ENCODE measurements at regions not wholly inside any gene's neighbourhood (a gene's known extent, or its start where the extent isn't known, plus 50 kb on each side); places are given as distances from the start of the nearest gene placed in this dataset.

DNA sequence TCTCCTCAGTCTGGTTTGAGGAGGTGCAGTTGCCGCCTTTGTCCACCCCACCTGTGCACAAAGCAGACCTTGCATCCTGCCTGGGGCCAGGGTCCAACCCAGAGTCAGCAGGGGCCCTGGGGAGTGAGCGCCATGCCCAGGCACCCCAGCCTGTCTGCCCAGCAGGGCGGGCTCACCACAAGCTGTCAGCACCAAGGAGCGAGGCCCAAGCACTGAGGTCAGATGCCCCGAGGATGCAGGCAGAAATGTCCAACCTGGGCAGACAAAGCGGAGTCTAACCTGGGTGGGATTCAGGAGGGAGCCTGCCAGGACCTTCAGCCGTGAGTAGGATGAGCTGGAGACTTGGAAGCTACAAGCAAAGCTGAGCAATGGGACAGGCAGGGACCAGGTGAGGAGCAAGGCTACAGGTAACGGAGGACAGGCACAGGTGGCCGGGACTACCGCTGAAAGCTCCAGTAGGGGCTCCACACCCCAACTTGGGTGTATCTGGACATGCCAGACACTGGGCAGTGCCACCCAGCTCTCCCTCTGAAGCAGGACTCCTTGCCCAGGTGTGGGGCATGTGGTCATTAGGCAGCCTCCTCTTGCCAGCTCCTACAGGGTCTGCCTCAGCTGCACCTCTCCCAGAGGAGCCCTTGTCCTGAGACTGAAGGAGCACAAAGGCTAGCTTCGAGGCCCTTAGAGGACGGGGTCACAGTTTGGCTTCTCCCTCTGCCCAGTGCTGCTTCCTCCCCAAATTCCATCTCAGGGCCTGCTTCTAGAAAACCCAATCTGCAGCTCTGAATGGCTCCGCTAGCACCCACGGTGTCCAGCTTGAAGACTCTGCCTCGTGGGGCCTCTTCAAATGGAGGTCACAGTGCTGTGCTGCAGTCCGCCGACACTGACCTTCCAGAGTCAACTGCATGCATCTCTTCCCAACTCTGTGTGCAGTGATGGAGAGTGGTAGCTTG is 210.6 kb upstream of the CDYL start:
- H3K27me3 ChIP-seq (ENCODE audit: insufficient read depth, low read length) = no peaks in the 10 kb centered on the region
- H3K9ac ChIP-seq (ENCODE audit: low read depth, low read length) = no peak overlapping the region
- no peaks in the 10 kb centered on the region for H3K4me1 ChIP-seq (ENCODE audit: insufficient read depth, low read length)
- H3K4me3 ChIP-seq (ENCODE audit: low read length) = no peak overlapping the region
- H3K9me3 ChIP-seq (ENCODE audit: insufficient read depth, low read depth, low read length) = peaks cover 2% of the 10 kb centered on the region; the same call in 1 of the 2 replicates
- H3K27ac ChIP-seq (ENCODE audit: low read depth, low read length) = no peak overlapping the region
- H3K36me3 ChIP-seq (ENCODE audit: insufficient read depth, low read length) = no peaks in the 10 kb centered on the region
- 95% methylated on average over 17 of the region's 17 CpGs for WGBS

DNA sequence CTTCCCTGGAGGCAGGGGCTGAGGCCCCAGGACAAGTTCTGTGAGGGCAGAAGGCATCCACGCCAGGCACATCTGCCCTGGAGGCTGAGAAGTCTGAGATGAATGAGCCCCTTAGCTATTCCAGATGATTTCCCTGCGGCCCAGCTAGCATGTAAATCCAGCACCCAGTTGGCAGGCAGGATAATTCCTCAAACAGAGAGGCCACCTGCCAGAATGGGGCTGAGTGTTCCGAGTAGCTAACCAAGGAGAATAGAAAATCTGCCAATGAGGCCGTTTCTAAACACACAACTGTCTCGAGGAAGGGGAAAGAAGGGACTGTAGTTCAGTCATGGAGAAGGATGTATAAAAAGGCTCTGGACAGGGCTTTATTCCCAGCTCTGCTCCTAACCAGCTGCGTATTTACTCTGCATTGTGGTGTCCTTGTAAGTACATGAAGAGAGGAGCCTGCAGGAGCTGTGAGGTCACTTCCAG is 211.4 kb upstream of the CDYL start:
- Histone ChIP-seq H3K9me3 (ENCODE audit: insufficient read depth, low read depth, low read length) (no peaks in the 10 kb centered on the region), H3K27me3 (ENCODE audit: insufficient read depth, low read length) (no peaks in the 10 kb centered on the region), H3K4me1 (ENCODE audit: insufficient read depth, low read length) (no peaks in the 10 kb centered on the region), H3K9ac (ENCODE audit: low read depth, low read length) (no peak overlapping the region), H3K27ac (ENCODE audit: low read depth, low read length) (no peak overlapping the region), H3K36me3 (ENCODE audit: insufficient read depth, low read length) (no peaks in the 10 kb centered on the region), H3K4me3 (ENCODE audit: low read length) (no peak overlapping the region)
- 87% methylated on average over 6 of the region's 6 CpGs for WGBS

DNA sequence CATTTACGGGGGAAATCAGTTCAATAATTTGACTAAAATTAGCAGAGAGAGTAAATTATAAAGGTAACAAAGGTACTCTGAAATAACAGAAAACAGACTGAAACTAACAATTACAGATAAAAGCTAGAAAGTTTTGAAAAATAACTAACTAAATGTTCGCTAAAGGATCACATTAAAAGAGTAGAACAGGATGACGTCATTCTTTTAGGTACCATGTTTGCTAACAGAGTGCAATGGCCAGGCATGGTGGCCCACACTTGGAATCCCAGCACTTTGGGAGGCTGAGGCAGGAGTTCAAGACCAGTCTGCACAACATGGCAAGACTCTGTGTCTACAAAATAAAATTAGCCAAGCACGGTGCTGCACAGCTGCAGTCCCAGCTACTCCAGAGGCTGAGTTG is 212.3 kb upstream of the CDYL start:
- H3K36me3 ChIP-seq (ENCODE audit: insufficient read depth, low read length) = no peaks in the 10 kb centered on the region
- no peaks in the 10 kb centered on the region for H3K4me1 ChIP-seq (ENCODE audit: insufficient read depth, low read length)
- H3K9ac ChIP-seq (ENCODE audit: low read depth, low read length) = no peak overlapping the region
- no peaks in the 10 kb centered on the region for H3K27me3 ChIP-seq (ENCODE audit: insufficient read depth, low read length)
- no peak overlapping the region for H3K27ac ChIP-seq (ENCODE audit: low read depth, low read length)
- 98% methylated on average over 3 of the region's 4 CpGs for WGBS
- H3K9me3 ChIP-seq (ENCODE audit: insufficient read depth, low read depth, low read length) = no peaks in the 10 kb centered on the region
- no peak overlapping the region for H3K4me3 ChIP-seq (ENCODE audit: low read length)

DNA sequence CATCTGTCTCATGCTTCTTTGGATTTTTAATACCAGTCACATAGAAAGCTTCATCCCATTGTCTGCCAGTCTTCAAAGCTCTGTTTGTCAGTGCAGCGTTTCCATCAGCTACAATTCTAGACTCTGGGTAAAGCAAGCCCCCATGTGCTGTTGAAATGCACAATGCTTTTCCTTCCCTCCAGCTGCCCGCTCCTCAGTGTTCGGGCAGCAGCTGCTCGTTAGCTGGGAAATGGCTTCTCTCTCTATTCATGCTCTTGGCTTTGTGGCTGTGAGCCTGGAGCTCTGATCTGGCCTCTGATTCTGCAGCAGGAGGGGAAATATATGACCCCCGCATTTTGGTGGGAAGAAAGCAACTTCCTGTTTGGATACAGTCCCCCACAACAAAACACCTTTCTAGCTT is 213.0 kb upstream of the CDYL start:
- Histone ChIP-seq H3K36me3 (ENCODE audit: insufficient read depth, low read length) (no peaks in the 10 kb centered on the region), H3K9me3 (ENCODE audit: insufficient read depth, low read depth, low read length) (no peaks in the 10 kb centered on the region), H3K4me3 (ENCODE audit: low read length) (no peak overlapping the region), H3K4me1 (ENCODE audit: insufficient read depth, low read length) (no peaks in the 10 kb centered on the region), H3K27ac (ENCODE audit: low read depth, low read length) (no peak overlapping the region), H3K9ac (ENCODE audit: low read depth, low read length) (no peak overlapping the region), H3K27me3 (ENCODE audit: insufficient read depth, low read length) (no peaks in the 10 kb centered on the region)
- WGBS = 91% methylated on average over 5 of the region's 5 CpGs

DNA sequence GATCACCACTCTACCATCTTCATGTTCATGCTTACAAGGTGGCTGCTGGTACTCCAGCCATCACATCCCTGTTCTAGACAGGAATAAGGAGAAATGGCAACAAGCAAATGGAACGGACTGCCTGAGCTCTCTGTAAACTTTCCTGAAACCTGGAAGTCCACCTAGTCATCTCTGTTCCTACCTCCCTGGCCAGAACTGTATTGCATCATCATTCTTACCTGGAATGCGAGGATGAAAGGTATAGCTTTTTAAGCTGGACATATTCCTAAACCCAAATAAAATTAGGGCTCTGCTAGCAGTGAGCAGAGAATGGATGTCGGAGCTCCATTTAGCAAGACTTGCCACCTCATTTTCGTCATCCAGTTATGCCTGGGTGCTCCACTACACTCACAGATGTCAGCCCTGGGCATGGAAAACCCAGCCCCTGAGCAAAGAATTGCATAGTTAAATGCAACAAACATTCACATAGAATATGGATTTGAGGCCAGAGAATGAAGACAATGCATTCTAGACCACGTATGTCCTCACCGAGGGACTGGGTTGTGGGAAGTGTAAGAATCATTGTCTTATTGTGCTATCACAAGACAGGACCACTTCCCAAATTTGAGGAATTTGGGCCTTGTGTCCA is 214.3 kb upstream of the CDYL start:
- Histone ChIP-seq H3K36me3 (ENCODE audit: insufficient read depth, low read length) (no peaks in the 10 kb centered on the region), H3K4me1 (ENCODE audit: insufficient read depth, low read length) (no peaks in the 10 kb centered on the region), H3K27me3 (ENCODE audit: insufficient read depth, low read length) (no peaks in the 10 kb centered on the region), H3K27ac (ENCODE audit: low read depth, low read length) (no peak overlapping the region), H3K4me3 (ENCODE audit: low read length) (no peak overlapping the region), H3K9me3 (ENCODE audit: insufficient read depth, low read depth, low read length) (no peaks in the 10 kb centered on the region), H3K9ac (ENCODE audit: low read depth, low read length) (no peak overlapping the region)
- 97% methylated on average over 6 of the region's 6 CpGs for WGBS

DNA sequence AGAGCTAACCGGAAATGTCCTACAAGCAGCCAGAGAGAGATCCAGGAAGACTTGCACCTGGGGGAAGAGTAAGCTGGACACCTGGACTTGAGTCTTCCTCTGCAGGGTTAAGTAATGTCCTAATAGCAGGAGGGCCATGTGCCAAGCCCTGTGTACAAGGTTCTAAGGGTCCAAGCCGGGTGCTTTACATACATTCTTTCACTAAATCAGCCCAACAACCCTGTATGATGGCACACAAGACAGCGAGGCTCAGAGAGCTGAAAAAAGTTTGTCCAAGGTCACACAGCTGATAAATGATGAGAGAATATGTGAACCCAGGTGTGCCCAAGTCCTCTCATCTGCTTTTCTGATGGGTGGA is 215.1 kb upstream of the CDYL start:
- H3K27me3 ChIP-seq (ENCODE audit: insufficient read depth, low read length) = no peaks in the 10 kb centered on the region

DNA sequence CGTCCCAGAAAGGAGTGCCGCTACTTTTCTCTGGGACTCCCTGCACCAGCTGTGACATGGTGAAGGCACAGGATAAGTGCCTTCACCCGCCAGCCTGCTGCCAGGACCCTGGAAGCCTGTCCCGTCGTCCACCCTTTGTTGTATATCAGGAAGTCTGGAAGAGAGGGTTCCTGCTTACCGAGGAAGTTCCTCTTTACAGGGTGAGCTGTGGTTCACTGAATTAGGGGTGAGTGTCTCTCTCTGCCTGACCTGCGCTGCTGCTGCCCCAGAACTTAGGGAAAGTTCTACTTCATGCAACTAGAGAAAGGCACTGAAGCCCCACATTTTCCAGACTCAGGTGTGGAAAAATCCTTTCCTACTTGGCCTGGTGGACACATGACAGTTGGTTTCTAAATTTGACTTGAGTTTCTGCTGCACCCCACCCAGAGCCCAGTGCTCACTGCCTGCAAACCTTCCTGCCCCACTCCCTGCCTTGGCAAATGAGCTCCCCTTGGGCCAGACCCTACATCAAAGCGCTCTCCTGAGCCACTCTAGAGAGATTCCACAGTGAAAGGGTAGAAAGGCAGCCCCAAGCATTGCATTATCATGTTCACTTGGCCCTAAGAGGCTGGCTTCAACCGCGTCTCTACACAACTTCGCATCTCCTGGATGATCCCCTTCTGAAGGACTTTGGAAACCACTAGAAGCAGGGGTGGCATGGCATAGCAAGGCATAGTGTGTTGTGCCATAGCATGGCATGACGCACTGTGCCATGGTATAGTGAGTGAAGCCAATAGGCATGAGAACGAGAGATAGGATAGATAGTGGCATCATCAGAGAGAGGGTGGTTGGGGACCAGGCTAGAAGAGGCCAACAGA is 215.8 kb upstream of the CDYL start:
- no peaks in the 10 kb centered on the region for H3K9me3 ChIP-seq (ENCODE audit: insufficient read depth, low read depth, low read length)
- H3K9ac ChIP-seq (ENCODE audit: low read depth, low read length) = no peak overlapping the region
- no peaks in the 10 kb centered on the region for H3K36me3 ChIP-seq (ENCODE audit: insufficient read depth, low read length)
- 94% methylated on average over 13 of the region's 13 CpGs for WGBS
- no peak overlapping the region for H3K4me3 ChIP-seq (ENCODE audit: low read length)
- no peaks in the 10 kb centered on the region for H3K27me3 ChIP-seq (ENCODE audit: insufficient read depth, low read length)
- no peaks in the 10 kb centered on the region for H3K4me1 ChIP-seq (ENCODE audit: insufficient read depth, low read length)
- H3K27ac ChIP-seq (ENCODE audit: low read depth, low read length) = no peak overlapping the region

More for the DNA sequence above, 215.1 kb upstream of the CDYL start:
- Histone ChIP-seq H3K9me3 (ENCODE audit: insufficient read depth, low read depth, low read length) (no peaks in the 10 kb centered on the region), H3K4me3 (ENCODE audit: low read length) (no peak overlapping the region), H3K36me3 (ENCODE audit: insufficient read depth, low read length) (no peaks in the 10 kb centered on the region), H3K9ac (ENCODE audit: low read depth, low read length) (no peak overlapping the region), H3K4me1 (ENCODE audit: insufficient read depth, low read length) (no peaks in the 10 kb centered on the region), H3K27ac (ENCODE audit: low read depth, low read length) (no peak overlapping the region)
- WGBS = 99% methylated on average over 3 of the region's 3 CpGs

DNA sequence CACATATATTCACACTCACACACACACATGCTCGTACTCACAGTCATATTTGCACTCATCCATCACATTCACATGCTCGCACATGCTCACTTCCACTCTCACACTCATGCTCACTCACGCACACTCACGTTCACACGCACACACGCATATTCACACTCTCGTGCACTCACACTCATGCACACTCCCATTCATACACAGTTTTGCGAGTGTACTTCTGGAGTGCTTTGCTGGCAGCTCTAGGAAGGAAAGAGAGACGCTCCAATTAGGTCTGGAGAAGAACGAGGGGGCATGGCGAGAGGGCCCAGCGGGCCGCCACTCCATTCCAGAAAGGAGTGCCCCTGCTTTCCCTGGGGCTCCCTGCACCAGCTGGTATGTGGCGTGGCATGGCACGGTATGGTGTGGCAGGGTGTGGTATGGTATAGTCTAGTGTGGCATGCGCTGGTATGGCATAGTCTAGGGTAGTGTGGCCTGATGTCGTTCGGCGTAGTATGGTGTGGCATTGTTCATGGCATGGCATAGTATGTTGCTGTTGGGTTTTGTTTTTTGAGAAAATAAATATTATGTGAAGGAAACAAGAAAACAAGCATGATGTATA is 216.8 kb upstream of the CDYL start:
- WGBS = 96% methylated on average over 19 of the region's 19 CpGs
- Histone ChIP-seq H3K27me3 (ENCODE audit: insufficient read depth, low read length) (no peaks in the 10 kb centered on the region), H3K9ac (ENCODE audit: low read depth, low read length) (no peak overlapping the region), H3K4me3 (ENCODE audit: low read length) (no peak overlapping the region), H3K36me3 (ENCODE audit: insufficient read depth, low read length) (no peaks in the 10 kb centered on the region), H3K9me3 (ENCODE audit: insufficient read depth, low read depth, low read length) (no peaks in the 10 kb centered on the region), H3K4me1 (ENCODE audit: insufficient read depth, low read length) (no peaks in the 10 kb centered on the region), H3K27ac (ENCODE audit: low read depth, low read length) (no peak overlapping the region)

DNA sequence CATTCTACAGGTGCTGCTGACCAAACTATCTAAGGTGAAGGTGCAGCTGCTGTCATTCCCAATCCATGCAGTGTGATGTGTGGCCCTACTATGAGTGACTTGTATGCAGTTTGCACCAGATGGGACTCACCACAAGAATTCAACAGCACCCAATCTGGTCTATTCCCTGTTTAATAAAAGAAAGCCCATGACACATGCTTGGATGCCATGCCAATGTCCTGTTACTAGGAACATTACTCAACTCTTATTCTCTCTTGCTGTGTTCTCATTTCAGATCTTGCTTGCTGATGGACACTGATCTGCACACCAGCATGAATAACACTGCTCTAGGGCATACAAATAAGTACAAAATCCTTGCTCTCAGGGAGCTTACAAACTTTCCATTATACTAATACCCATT is 221.6 kb upstream of the CDYL start:
- no peaks in the 10 kb centered on the region for H3K4me1 ChIP-seq (ENCODE audit: insufficient read depth, low read length)
- no peaks in the 10 kb centered on the region for H3K27me3 ChIP-seq (ENCODE audit: insufficient read depth, low read length)
- no peak overlapping the region for H3K4me3 ChIP-seq (ENCODE audit: low read length)
- H3K9ac ChIP-seq (ENCODE audit: low read depth, low read length) = no peak overlapping the region
- H3K9me3 ChIP-seq (ENCODE audit: insufficient read depth, low read depth, low read length) = no peaks in the 10 kb centered on the region
- no peaks in the 10 kb centered on the region for H3K36me3 ChIP-seq (ENCODE audit: insufficient read depth, low read length)
- H3K27ac ChIP-seq (ENCODE audit: low read depth, low read length) = no peak overlapping the region

DNA sequence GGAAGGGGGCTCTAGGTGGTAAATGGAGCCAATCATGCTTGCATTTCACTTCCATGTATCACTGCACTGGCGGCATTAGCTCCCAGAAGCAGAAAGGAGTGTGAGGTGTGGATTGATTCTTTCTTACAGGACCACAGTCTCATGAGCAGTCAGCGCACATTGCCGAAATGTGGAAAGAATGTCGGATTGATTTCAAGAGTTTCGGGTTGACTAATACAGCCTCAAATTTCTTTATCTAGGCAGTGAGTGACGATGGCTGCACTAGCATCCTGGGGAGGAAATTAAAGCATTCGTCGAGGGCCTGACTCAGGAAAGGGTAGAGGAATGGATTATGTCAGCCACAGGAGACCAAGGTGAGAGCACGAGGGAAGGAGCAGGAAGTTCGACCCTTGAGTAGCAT is 222.8 kb upstream of the CDYL start:
- H3K36me3 ChIP-seq (ENCODE audit: insufficient read depth, low read length) = no peaks in the 10 kb centered on the region
- no peaks in the 10 kb centered on the region for H3K27me3 ChIP-seq (ENCODE audit: insufficient read depth, low read length)
- H3K4me1 ChIP-seq (ENCODE audit: insufficient read depth, low read length) = no peaks in the 10 kb centered on the region
- no peak overlapping the region for H3K4me3 ChIP-seq (ENCODE audit: low read length)
- 90% methylated on average over 10 of the region's 10 CpGs for WGBS
- no peaks in the 10 kb centered on the region for H3K9me3 ChIP-seq (ENCODE audit: insufficient read depth, low read depth, low read length)
- no peak overlapping the region for H3K9ac ChIP-seq (ENCODE audit: low read depth, low read length)
- no peak overlapping the region for H3K27ac ChIP-seq (ENCODE audit: low read depth, low read length)

DNA sequence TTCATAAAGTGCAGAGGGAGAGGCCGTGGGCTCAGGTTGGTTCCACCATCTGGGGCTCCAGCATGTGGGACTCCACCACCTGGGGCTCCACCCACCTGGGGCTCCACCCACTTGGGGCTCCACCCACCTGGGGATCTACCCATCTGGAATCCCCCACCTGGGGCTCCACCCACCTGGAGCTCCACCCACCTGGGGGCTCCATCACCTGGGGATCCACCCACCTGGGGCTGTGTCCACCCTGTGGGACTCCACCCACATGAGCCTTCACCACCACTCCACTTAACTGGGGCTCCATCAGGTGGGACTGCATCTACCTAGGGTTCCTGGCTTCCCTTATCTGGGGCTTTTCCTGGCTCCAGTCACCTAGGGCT is 226.0 kb upstream of the CDYL start:
- WGBS = 96% methylated on average over 1 of the region's 1 CpG
- Histone ChIP-seq H3K4me1 (ENCODE audit: insufficient read depth, low read length) (no peaks in the 10 kb centered on the region), H3K36me3 (ENCODE audit: insufficient read depth, low read length) (no peaks in the 10 kb centered on the region), H3K4me3 (ENCODE audit: low read length) (no peak overlapping the region), H3K9ac (ENCODE audit: low read depth, low read length) (no peak overlapping the region), H3K9me3 (ENCODE audit: insufficient read depth, low read depth, low read length) (no peaks in the 10 kb centered on the region), H3K27ac (ENCODE audit: low read depth, low read length) (no peak overlapping the region), H3K27me3 (ENCODE audit: insufficient read depth, low read length) (no peaks in the 10 kb centered on the region)
